ENCODE measurements at regions not wholly inside any gene's neighbourhood (a gene's known extent, or its start where the extent isn't known, plus 50 kb on each side); places are given as distances from the start of the nearest gene placed in this dataset.
"Not testable (repeated sequence)": the region's sequence is repeated elsewhere in the genome, so short reads cannot be mapped to it uniquely, and the experiment has no call there.

GRCh38 chr9:31837211-31837610 is 547.2 kb upstream of the ACO1 start:
- DNase-seq: no peak

- peak in 1 of 56 donors; percentile 1 for DNase-seq
These were observed 545.2 kb upstream of the ACO1 start for GRCh38 chr9:31839273-31839672.

GRCh38 chr9:31840702-31841101 is 543.7 kb upstream of the ACO1 start:
- peak in 3 of 56 donors; percentile 1 to 24 (median 6) for DNase-seq

- DNase-seq: no peak
These were observed 536.5 kb upstream of the ACO1 start for GRCh38 chr9:31847963-31848362.

GRCh38 chr9:31848505-31849285 is 535.7 kb upstream of the ACO1 start:
- no peak for DNase-seq

- no peak for DNase-seq
These were observed 530.3 kb upstream of the ACO1 start for GRCh38 chr9:31854187-31854586.

GRCh38 chr9:31868830-31869229 is 515.6 kb upstream of the ACO1 start:
- DNase-seq: no peak

- no peak for DNase-seq
These were observed 514.2 kb upstream of the ACO1 start for GRCh38 chr9:31870276-31870675.

- DNase-seq: no peak
These were observed 510.7 kb upstream of the ACO1 start for GRCh38 chr9:31873722-31874121.

- DNase-seq: no peak
These were observed 490.4 kb upstream of the ACO1 start for GRCh38 chr9:31894008-31894407.

GRCh38 chr9:31908158-31908890 is 476.1 kb upstream of the ACO1 start:
- no peak for DNase-seq

GRCh38 chr9:31908891-31909480 is 475.5 kb upstream of the ACO1 start:
- DNase-seq: no peak

GRCh38 chr9:31912636-31913035 is 471.8 kb upstream of the ACO1 start:
- DNase-seq: no peak

- DNase-seq: no peak
These were observed 467.7 kb upstream of the ACO1 start for GRCh38 chr9:31916591-31917241.

GRCh38 chr9:31937737-31938136 is 446.7 kb upstream of the ACO1 start:
- DNase-seq: not testable (repeated sequence)

GRCh38 chr9:31950756-31951155 is 433.7 kb upstream of the ACO1 start:
- DNase-seq: no peak

GRCh38 chr9:31958572-31958971 is 425.9 kb upstream of the ACO1 start:
- no peak for DNase-seq

- DNase-seq: no peak
These were observed 414.9 kb upstream of the ACO1 start for GRCh38 chr9:31969552-31969951.

- peak in 2 of 56 donors; percentile 1 to 4 for DNase-seq
These were observed 400.5 kb upstream of the ACO1 start for GRCh38 chr9:31983895-31984294.

GRCh38 chr9:31996331-31996730 is 388.1 kb upstream of the ACO1 start:
- no peak for DNase-seq

GRCh38 chr9:32004431-32005076 is 379.9 kb upstream of the ACO1 start:
- no peak for DNase-seq

Data from nucleus accumbens (tissue), 56 donors.